ENCODE measurements at regions not wholly inside any gene's neighbourhood (a gene's known extent, or its start where the extent isn't known, plus 50 kb on each side); places are given as distances from the start of the nearest gene placed in this dataset.

GRCh38 chr2:160932960-160933359, 227.3 kb upstream of the TANK start:
- TF ChIP-seq CTCF (IDR thresholded peaks at IDR 0.05; ENCODE audit: low read depth, low read length) = no peak
- no peak for DNase-seq (ENCODE audit: extremely low read depth, low read depth)

GRCh38 chr2:160934263-160934662, 226.0 kb upstream of the TANK start:
- no peak for DNase-seq (ENCODE audit: extremely low read depth, low read depth)
- no peak for TF ChIP-seq CTCF (IDR thresholded peaks at IDR 0.05; ENCODE audit: low read depth, low read length)

- no peak for TF ChIP-seq CTCF (IDR thresholded peaks at IDR 0.05; ENCODE audit: low read depth, low read length)
Measured at GRCh38 chr2:160934991-160935390, 225.2 kb upstream of the TANK start.

GRCh38 chr2:160936044-160936806, 224.0 kb upstream of the TANK start:
- no peak for TF ChIP-seq CTCF (IDR thresholded peaks at IDR 0.05; ENCODE audit: low read depth, low read length)
- no peak for DNase-seq (ENCODE audit: extremely low read depth, low read depth)

More at GRCh38 chr2:160934991-160935390, 225.2 kb upstream of the TANK start:
- no peak for DNase-seq (ENCODE audit: extremely low read depth, low read depth)

GRCh38 chr2:160940271-160940670, 220.0 kb upstream of the TANK start:
- no peak for DNase-seq (ENCODE audit: extremely low read depth, low read depth)
- no peak for TF ChIP-seq CTCF (IDR thresholded peaks at IDR 0.05; ENCODE audit: low read depth, low read length)

- TF ChIP-seq CTCF (IDR thresholded peaks at IDR 0.05; ENCODE audit: low read depth, low read length) = no peak
- DNase-seq (ENCODE audit: extremely low read depth, low read depth) = no peak
Measured at GRCh38 chr2:160940699-160941098, 219.5 kb upstream of the TANK start.

- no peak for TF ChIP-seq CTCF (IDR thresholded peaks at IDR 0.05; ENCODE audit: low read depth, low read length)
- DNase-seq (ENCODE audit: extremely low read depth, low read depth) = no peak
Measured at GRCh38 chr2:160941290-160941846, 218.9 kb upstream of the TANK start.
